ENCODE measurements at regions not wholly inside any gene's neighbourhood (a gene's known extent, or its start where the extent isn't known, plus 50 kb on each side); places are given as distances from the start of the nearest gene placed in this dataset.
"Not testable (repeated sequence)": the region's sequence is repeated elsewhere in the genome, so short reads cannot be mapped to it uniquely, and the experiment has no call there.

GRCh38 chr18:2191180-2191790 is 380.0 kb downstream of the METTL4 start:
- no peak for DNase-seq

- DNase-seq: no peak
Measured at GRCh38 chr18:2192562-2192961, 378.7 kb downstream of the METTL4 start.

GRCh38 chr18:2197946-2198345 is 373.4 kb downstream of the METTL4 start:
- no peak for DNase-seq

- DNase-seq: no peak
Measured at GRCh38 chr18:2199060-2199459, 372.2 kb downstream of the METTL4 start.

- peak; percentile 23 for DNase-seq
Measured at GRCh38 chr18:2201036-2201600, 370.2 kb downstream of the METTL4 start.

- DNase-seq: peak; percentile 33
Measured at GRCh38 chr18:2204736-2205135, 366.6 kb downstream of the METTL4 start.

GRCh38 chr18:2207294-2207693 is 364.0 kb downstream of the METTL4 start:
- no peak for DNase-seq

- no peak for DNase-seq
Measured at GRCh38 chr18:2212598-2213205, 358.6 kb downstream of the METTL4 start.

GRCh38 chr18:2213905-2214304 is 357.4 kb downstream of the METTL4 start:
- DNase-seq: no peak

GRCh38 chr18:2217356-2217755 is 353.9 kb downstream of the METTL4 start:
- DNase-seq: no peak

GRCh38 chr18:2218101-2218500 is 353.2 kb downstream of the METTL4 start:
- no peak for DNase-seq

GRCh38 chr18:2219706-2220105 is 351.6 kb downstream of the METTL4 start:
- DNase-seq: no peak

- DNase-seq: no peak
Measured at GRCh38 chr18:2222270-2223185, 348.8 kb downstream of the METTL4 start.

GRCh38 chr18:2223449-2223848 is 347.9 kb downstream of the METTL4 start:
- peak; percentile 62 for DNase-seq

- peak; percentile 56 for DNase-seq
Measured at GRCh38 chr18:2223849-2224248, 347.5 kb downstream of the METTL4 start.

GRCh38 chr18:2236232-2236631 is 335.1 kb downstream of the METTL4 start:
- DNase-seq: no peak

GRCh38 chr18:2237706-2238105 is 333.6 kb downstream of the METTL4 start:
- DNase-seq: no peak

- no peak for DNase-seq
Measured at GRCh38 chr18:2240311-2240705, 331.0 kb downstream of the METTL4 start.

GRCh38 chr18:2244641-2245040 is 326.7 kb downstream of the METTL4 start:
- no peak for DNase-seq

GRCh38 chr18:2247101-2247500 is 324.2 kb downstream of the METTL4 start:
- DNase-seq: not testable (repeated sequence)

- no peak for DNase-seq
Measured at GRCh38 chr18:2254977-2255376, 316.3 kb downstream of the METTL4 start.

GRCh38 chr18:2256577-2256976 is 314.7 kb downstream of the METTL4 start:
- DNase-seq: no peak

- DNase-seq: no peak
Measured at GRCh38 chr18:2258954-2259353, 312.4 kb downstream of the METTL4 start.
